ENCODE measurements at regions not wholly inside any gene's neighbourhood (a gene's known extent, or its start where the extent isn't known, plus 50 kb on each side); places are given as distances from the start of the nearest gene placed in this dataset.

GRCh38 chr1:81554534-81554933, 246.2 kb upstream of the ADGRL2 start:
- Histone ChIP-seq H3K27me3 (ENCODE audit: insufficient read depth, poor library complexity, severe bottlenecking) (no peaks in the 10 kb centered on the region), H3K27ac (replicated peaks) (no peak overlapping the region), H3K4me3 (replicated peaks; ENCODE audit: insufficient read depth, low read length) (no peak overlapping the region)
- no peak for DNase-seq (ENCODE audit: low read depth in 1 of 2, low spot score in 1 of 2)
- TF ChIP-seq GABPA (IDR thresholded peaks at IDR 0.05; ENCODE audit: low read depth) (no peak), POLR2AphosphoS5 (IDR thresholded peaks at IDR 0.05; ENCODE audit: low read depth) (no peak), REST (IDR thresholded peaks at IDR 0.05; ENCODE audit: insufficient replicate concordance, low read depth) (no peak), SPI1 (IDR thresholded peaks at IDR 0.05; ENCODE audit: borderline replicate concordance, low read depth) (no peak), CTCF (IDR thresholded peaks at IDR 0.05; ENCODE audit: insufficient read depth, low read length) (no peak)

- no peak overlapping the region for H3K27ac ChIP-seq (replicated peaks)
- no peak for TF ChIP-seq GABPA (IDR thresholded peaks at IDR 0.05; ENCODE audit: low read depth)
- no peak for TF ChIP-seq POLR2AphosphoS5 (IDR thresholded peaks at IDR 0.05; ENCODE audit: low read depth)
- TF ChIP-seq SPI1 (IDR thresholded peaks at IDR 0.05; ENCODE audit: borderline replicate concordance, low read depth) = no peak
- no peak for TF ChIP-seq REST (IDR thresholded peaks at IDR 0.05; ENCODE audit: insufficient replicate concordance, low read depth)
- no peak for TF ChIP-seq CTCF (IDR thresholded peaks at IDR 0.05; ENCODE audit: insufficient read depth, low read length)
- no peak for DNase-seq (ENCODE audit: low read depth in 1 of 2, low spot score in 1 of 2)
- H3K4me3 ChIP-seq (replicated peaks; ENCODE audit: insufficient read depth, low read length) = no peak overlapping the region
- H3K27me3 ChIP-seq (ENCODE audit: insufficient read depth, poor library complexity, severe bottlenecking) = no peaks in the 10 kb centered on the region
These were observed 246.6 kb upstream of the ADGRL2 start for GRCh38 chr1:81554108-81554507.

- no peak overlapping the region for H3K27ac ChIP-seq (replicated peaks)
- H3K4me3 ChIP-seq (replicated peaks; ENCODE audit: insufficient read depth, low read length) = no peak overlapping the region
- DNase-seq (ENCODE audit: low read depth in 1 of 2, low spot score in 1 of 2) = no peak
- no peaks in the 10 kb centered on the region for H3K27me3 ChIP-seq (ENCODE audit: insufficient read depth, poor library complexity, severe bottlenecking)
- TF ChIP-seq CTCF (IDR thresholded peaks at IDR 0.05; ENCODE audit: insufficient read depth, low read length) (no peak), REST (IDR thresholded peaks at IDR 0.05; ENCODE audit: insufficient replicate concordance, low read depth) (no peak), SPI1 (IDR thresholded peaks at IDR 0.05; ENCODE audit: borderline replicate concordance, low read depth) (no peak), GABPA (IDR thresholded peaks at IDR 0.05; ENCODE audit: low read depth) (no peak), POLR2AphosphoS5 (IDR thresholded peaks at IDR 0.05; ENCODE audit: low read depth) (no peak)
These were observed 247.2 kb upstream of the ADGRL2 start for GRCh38 chr1:81553503-81553902.
